Body of pancreas (tissue), 4 donors: ENCODE measurements at regions not wholly inside any gene's neighbourhood (a gene's known extent, or its start where the extent isn't known, plus 50 kb on each side); places are given as distances from the start of the nearest gene placed in this dataset.

ENCODE experiments used
- POLR2A ChIP-seq, 3 donors: fragments of 450-650 bp; IDR thresholded peaks; one replicate each; pipeline ENCODE4 v1.6.1; 2016; ENCODE audit warnings: antibody characterized with exemption in 3 of 3, mild to moderate bottlenecking in 2 of 3
- TF ChIP-seq, protein P1 (sequence below), 7 experiments: fragments of 450-650 bp in 4 of 7; fragments of 200-600 bp in 3 of 7; sonication (generic) in 3 of 7; IDR thresholded peaks; one replicate each; pipeline ENCODE4 v1.5.1; 2016 to 2019; ENCODE audit warnings: antibody characterized with exemption in 7 of 7

DNA sequence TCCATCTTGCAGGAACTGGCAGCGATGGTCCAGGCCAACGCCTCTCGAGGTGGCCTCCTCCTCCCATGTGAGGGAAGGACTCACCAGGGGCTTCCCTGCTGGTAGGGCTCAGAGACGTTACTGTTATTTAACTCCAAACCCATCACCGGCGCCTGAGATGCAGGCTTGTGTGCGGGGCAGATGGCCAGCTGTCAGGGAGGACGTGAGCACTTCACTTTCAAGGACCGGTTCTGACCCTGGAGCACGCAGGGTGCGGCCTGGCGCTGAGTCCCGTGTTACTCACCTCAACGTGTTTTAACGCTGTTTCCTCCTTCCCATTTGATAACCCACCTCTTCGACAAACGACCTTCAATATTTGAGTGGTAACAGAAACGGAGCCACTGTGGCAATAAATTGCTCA lies 350.2 kb downstream of the ZNF516 start:
- TF ChIP-seq POLR2A (IDR thresholded peaks at IDR 0.05): no peak
- TF ChIP-seq, protein P1, sequence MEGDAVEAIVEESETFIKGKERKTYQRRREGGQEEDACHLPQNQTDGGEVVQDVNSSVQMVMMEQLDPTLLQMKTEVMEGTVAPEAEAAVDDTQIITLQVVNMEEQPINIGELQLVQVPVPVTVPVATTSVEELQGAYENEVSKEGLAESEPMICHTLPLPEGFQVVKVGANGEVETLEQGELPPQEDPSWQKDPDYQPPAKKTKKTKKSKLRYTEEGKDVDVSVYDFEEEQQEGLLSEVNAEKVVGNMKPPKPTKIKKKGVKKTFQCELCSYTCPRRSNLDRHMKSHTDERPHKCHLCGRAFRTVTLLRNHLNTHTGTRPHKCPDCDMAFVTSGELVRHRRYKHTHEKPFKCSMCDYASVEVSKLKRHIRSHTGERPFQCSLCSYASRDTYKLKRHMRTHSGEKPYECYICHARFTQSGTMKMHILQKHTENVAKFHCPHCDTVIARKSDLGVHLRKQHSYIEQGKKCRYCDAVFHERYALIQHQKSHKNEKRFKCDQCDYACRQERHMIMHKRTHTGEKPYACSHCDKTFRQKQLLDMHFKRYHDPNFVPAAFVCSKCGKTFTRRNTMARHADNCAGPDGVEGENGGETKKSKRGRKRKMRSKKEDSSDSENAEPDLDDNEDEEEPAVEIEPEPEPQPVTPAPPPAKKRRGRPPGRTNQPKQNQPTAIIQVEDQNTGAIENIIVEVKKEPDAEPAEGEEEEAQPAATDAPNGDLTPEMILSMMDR (IDR thresholded peaks at IDR 0.05): no peak
